Lung (tissue), 11 donors: ENCODE measurements at regions not wholly inside any gene's neighbourhood (a gene's known extent, or its start where the extent isn't known, plus 50 kb on each side); places are given as distances from the start of the nearest gene placed in this dataset.

Experiments
- ATAC-seq: fragments of 200-7000 bp; cut with Tn5 transposase; one replicate; pipeline ENCODE4 v1.9.1; 2020; ENCODE audit warnings: moderate number of reproducible peaks; ENCODE audit not compliant: insufficient read depth, low FRiP score
- DNase-seq, 3 donors: peaks; one replicate each; pipeline ENCODE4 v3.0.0-alpha.2; 2013 to 2017
- H3K27ac ChIP-seq, 2 donors: one replicate each; pipeline ENCODE4 v1.5.1; 2013; ENCODE audit warnings: mild to moderate bottlenecking in 2 of 2, moderate library complexity in 2 of 2, control low read depth in 1 of 2, inconsistent platforms in 1 of 2, low read depth in 1 of 2, low read length in 1 of 2
- H3K27me3 ChIP-seq, 3 donors: one replicate each; pipeline ENCODE4 v1.5.1; 2013; ENCODE audit warnings: low read length in 2 of 3; ENCODE audit not compliant: control insufficient read depth in 3 of 3, insufficient read depth in 3 of 3
- H3K36me3 ChIP-seq, 4 donors: one replicate each; pipeline ENCODE4 v1.5.1; 2013; ENCODE audit warnings: low read length in 4 of 4, mild to moderate bottlenecking in 1 of 4, moderate library complexity in 1 of 4; ENCODE audit not compliant: control insufficient read depth in 4 of 4, insufficient read depth in 4 of 4
- H3K4me1 ChIP-seq, 5 donors: one replicate each; pipeline ENCODE4 v1.5.1; 2013; ENCODE audit warnings: low read length in 5 of 5, mild to moderate bottlenecking in 2 of 5, moderate library complexity in 1 of 5; ENCODE audit not compliant: control insufficient read depth in 5 of 5, insufficient read depth in 5 of 5
- H3K4me3 ChIP-seq: one replicate; pipeline ENCODE4 v1.5.1; 2013; ENCODE audit warnings: mild to moderate bottlenecking, control low read depth, moderate library complexity
- H3K9ac ChIP-seq, 2 donors: one replicate each; pipeline ENCODE4 v1.5.1; 2013; ENCODE audit warnings: low read length in 2 of 2, control low read depth in 1 of 2; ENCODE audit not compliant: insufficient read depth in 1 of 2
- H3K9me3 ChIP-seq, 4 donors: one replicate each; pipeline ENCODE4 v1.5.1; 2013; ENCODE audit warnings: low read length in 3 of 4, mild to moderate bottlenecking in 1 of 4, moderate library complexity in 1 of 4; ENCODE audit not compliant: control insufficient read depth in 4 of 4, insufficient read depth in 3 of 4
- WGBS, 2 donors: extraction: QIAGEN DNeasy Blood & Tissue Kit; methylation state at CpG; one replicate each; pipeline ENCODE4 v1.1.7; 2013; 5-methylcytosine and 5-hydroxymethylcytosine counted together
- TF ChIP-seq, protein P1 (sequence below): IDR thresholded peaks from 2 replicates; pipeline ENCODE4 v1.5.1; 2012; ENCODE audit warnings: mild to moderate bottlenecking; ENCODE audit errors: control extremely low read depth, extremely low read depth
- donor health status: control.
- donor health status: control.
- donor health status: Bipolar disorder and iron deficiency.
- donor health status: healthy.
- donor health status: DM: yes; HTN: yes; CAD: no.

DNA sequence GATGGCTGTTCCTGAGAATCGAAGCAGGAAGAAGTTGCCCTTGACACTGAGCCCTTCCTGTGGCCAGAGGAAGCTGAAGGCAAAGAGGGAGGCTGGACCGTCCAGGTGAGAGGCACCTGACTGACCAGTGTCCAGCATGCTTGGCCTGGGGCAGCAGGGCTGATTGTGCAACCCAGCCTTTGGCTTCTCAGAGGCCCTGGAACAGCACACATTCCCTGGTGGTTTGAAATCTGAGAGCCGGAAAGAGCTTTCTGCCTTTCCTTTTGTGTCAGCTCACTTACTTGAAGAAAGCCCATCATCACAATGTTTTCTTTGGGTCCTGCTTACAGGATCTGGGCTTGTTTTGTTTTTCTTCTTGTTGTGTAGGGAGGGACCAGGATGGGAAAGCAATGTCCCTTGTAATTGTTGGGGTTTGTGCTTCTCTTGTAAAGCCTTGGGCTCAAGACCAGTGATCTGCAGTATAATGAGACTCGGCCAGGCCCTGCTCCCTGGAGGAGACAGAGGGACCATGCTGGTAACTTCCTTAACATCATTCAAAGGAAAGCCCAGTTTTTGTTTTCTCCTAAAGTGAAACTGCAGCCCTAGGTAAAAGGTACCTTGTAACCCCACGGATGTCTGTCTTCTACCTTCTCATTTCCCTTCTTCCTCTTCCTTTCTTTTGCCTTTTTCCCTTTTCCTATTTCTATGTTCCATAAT lies 213.7 kb downstream of the NXNL2 start:
- no peaks in the 10 kb centered on the region for H3K36me3 ChIP-seq
- 76 to 78% methylated on average over 5 of the region's 5 CpGs for WGBS, 2 donors
- no peak for ATAC-seq
- peak overlapping the region; percentile 30 to 67 for H3K27ac ChIP-seq
- H3K4me1 ChIP-seq = peaks cover 0 to 69% (median 32%) of the 10 kb centered on the region in 5 donors
- TF ChIP-seq, protein P1, sequence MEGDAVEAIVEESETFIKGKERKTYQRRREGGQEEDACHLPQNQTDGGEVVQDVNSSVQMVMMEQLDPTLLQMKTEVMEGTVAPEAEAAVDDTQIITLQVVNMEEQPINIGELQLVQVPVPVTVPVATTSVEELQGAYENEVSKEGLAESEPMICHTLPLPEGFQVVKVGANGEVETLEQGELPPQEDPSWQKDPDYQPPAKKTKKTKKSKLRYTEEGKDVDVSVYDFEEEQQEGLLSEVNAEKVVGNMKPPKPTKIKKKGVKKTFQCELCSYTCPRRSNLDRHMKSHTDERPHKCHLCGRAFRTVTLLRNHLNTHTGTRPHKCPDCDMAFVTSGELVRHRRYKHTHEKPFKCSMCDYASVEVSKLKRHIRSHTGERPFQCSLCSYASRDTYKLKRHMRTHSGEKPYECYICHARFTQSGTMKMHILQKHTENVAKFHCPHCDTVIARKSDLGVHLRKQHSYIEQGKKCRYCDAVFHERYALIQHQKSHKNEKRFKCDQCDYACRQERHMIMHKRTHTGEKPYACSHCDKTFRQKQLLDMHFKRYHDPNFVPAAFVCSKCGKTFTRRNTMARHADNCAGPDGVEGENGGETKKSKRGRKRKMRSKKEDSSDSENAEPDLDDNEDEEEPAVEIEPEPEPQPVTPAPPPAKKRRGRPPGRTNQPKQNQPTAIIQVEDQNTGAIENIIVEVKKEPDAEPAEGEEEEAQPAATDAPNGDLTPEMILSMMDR = no peak
- DNase-seq = peak in 1 of 3 donors; percentile 59
- no peak overlapping the region for H3K4me3 ChIP-seq
- peaks cover 0 to 5% (median 0%) of the 10 kb centered on the region in 4 donors for H3K9me3 ChIP-seq
- no peak overlapping the region for H3K9ac ChIP-seq
- H3K27me3 ChIP-seq = no peaks in the 10 kb centered on the region

DNA sequence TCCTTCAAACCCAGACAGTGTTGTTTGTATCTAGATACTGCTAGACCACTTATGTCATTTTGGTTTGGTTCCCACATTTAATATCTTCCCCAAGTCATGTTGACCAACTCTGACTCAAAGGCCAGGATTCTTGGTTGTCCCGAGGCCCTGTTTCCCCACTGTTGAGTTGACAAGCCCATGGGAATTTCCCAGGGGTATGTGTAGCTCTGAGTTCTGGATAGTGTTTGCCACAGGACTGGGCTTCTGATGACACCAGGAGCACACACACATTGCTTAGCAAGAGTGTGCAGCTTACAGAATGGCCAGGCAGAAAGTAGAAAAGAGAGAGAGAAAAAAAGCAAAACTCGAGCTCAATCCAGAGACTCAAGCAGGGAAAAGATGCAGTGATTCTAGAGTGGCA lies 214.4 kb downstream of the NXNL2 start:
- Histone ChIP-seq H3K4me1 (peaks cover 0 to 69% (median 28%) of the 10 kb centered on the region in 5 donors), H3K27ac (no peak overlapping the region), H3K27me3 (no peaks in the 10 kb centered on the region), H3K9ac (no peak overlapping the region), H3K9me3 (peaks cover 0 to 5% (median 0%) of the 10 kb centered on the region in 4 donors), H3K4me3 (no peak overlapping the region), H3K36me3 (no peaks in the 10 kb centered on the region)
- ATAC-seq (no peak), DNase-seq (no peak)
- 80 to 83% methylated on average over 2 of the region's 2 CpGs for WGBS, 2 donors
- TF ChIP-seq, protein P1 = no peak

GRCh38 chr9:88750832-88751360 lies 215.9 kb downstream of the NXNL2 start:
- H3K4me3 ChIP-seq = no peak overlapping the region
- H3K9me3 ChIP-seq = peaks cover 0 to 5% (median 0%) of the 10 kb centered on the region in 4 donors
- H3K4me1 ChIP-seq = peaks cover 0 to 68% (median 27%) of the 10 kb centered on the region in 5 donors
- no peak for DNase-seq
- H3K27ac ChIP-seq = no peak overlapping the region
- no peak for ATAC-seq
- H3K9ac ChIP-seq = no peak overlapping the region
- H3K27me3 ChIP-seq = no peaks in the 10 kb centered on the region
- WGBS, 2 donors = 80 to 88% methylated on average over 3 of the region's 3 CpGs
- H3K36me3 ChIP-seq = no peaks in the 10 kb centered on the region
- TF ChIP-seq, protein P1 = no peak
